Prostate gland (tissue), 2 donors: ENCODE measurements at regions not wholly inside any gene's neighbourhood (a gene's known extent, or its start where the extent isn't known, plus 50 kb on each side); places are given as distances from the start of the nearest gene placed in this dataset.

Source experiments
- CTCF ChIP-seq, 4 experiments: fragments of 200-600 bp in 2 of 4; fragments of 450-650 bp in 2 of 4; sonication (generic) in 2 of 4; IDR thresholded peaks; 1 replicate in 3 of 4; 2 replicates in 1 of 4; pipeline ENCODE4 v1.5.1; 2016 to 2019; ENCODE audit warnings: antibody characterized with exemption in 4 of 4, mild to moderate bottlenecking in 2 of 4, moderate library complexity in 2 of 4
- POLR2A ChIP-seq: fragments of 450-650 bp; IDR thresholded peaks from one replicate; pipeline ENCODE4 v1.6.1; 2016; ENCODE audit warnings: antibody characterized with exemption, mild to moderate bottlenecking
- POLR2AphosphoS5 ChIP-seq: sonication (generic); formaldehyde crosslinking; IDR thresholded peaks from one replicate; pipeline ENCODE4 v1.6.1; 2017; ENCODE audit warnings: antibody characterized with exemption

- TF ChIP-seq POLR2A (no peak), CTCF (IDR thresholded peaks at IDR 0.05) (no peak), POLR2AphosphoS5 (no peak)
Observed at GRCh38 chr9:79924836-79925235, 353.1 kb downstream of the TLE4 start.
